ENCODE measurements at regions not wholly inside any gene's neighbourhood (a gene's known extent, or its start where the extent isn't known, plus 50 kb on each side); places are given as distances from the start of the nearest gene placed in this dataset.
A peak's percentile ranks its signal among the peaks of the same experiment; 100 is the strongest.

DNA sequence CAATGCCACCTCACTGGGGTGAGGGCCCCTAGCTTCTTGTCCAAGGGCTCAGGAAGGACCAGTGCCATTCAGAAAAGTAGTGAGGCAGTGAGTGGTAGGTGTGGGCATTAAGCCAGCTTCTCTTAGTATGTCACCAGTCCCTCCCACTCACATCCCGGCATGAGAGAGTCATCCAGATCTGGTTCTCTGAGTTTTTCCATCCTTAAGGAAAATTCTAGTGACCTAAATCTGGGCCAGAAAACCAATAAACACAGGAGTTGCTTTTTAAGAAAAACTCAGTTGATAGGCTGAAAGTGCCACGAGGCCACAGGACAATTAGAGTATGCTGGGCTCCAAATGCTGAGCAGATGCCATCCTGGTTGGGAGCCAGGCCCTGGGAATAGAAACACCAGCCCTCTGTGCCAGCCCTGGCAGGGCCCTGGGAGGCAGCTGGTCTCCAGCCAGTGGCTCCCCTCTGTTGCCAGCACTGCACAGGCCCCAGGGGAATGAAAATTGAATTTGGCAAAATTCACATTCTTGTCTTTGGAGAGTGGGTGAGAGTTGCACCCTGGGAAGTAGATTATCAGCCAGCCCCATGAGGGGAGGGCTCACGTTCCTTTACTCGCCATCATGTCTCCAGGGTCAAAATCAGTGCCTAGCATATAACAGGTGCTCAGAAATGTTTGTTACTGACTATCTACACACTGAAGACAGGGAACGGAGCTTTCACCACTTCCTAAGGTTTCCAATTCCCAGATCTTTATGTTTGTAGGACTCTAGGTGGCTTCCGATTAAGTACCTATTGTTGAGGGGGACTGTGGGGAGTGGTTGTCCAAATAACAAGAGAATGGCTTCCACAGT is 52.8 kb downstream of the FAM43A start:
- peak; percentile 42 for DNase-seq (ENCODE audit: low spot score)

DNA sequence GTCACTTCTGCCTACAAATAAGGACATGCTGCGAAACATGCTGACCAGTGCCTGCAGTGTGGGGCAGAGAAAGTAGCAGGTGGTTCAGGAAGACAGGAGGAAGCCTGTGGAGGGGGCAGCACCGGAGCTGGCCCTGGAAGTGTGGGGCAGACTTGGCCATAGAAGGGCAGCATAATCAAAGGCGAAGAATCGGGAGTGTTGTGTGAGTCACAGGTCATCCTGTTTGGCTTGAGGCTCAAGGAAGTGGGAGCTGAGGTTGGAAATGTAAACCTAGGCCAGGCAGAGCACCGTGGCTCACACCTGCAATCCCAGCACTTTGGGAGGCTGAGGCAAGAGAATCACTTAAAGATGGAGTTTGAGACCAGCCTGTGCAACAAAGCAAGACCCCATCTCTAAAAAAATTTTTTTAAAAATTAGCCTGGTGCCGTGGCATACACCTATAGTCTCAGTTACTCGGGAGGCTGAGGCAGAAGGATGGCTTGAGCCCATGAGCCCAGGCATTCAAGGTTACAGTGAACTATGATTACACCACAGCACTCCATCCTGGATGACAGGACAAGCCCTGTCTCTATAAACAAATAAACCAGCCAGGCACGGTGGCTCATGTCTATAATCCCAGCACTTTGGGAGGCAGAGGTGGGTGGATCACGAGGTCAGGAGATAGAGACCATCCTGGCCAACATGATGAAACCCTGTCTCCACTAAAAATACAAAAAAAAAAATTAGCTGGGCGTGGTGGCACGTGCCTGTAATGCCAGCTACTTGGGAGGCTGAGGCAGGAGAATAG is 54.0 kb downstream of the FAM43A start:
- peak; percentile 78 for DNase-seq (ENCODE audit: low spot score)

GRCh38 chr3:194740859-194741491 is 55.3 kb downstream of the FAM43A start:
- DNase-seq (ENCODE audit: low spot score): peak; percentile 96

DNA sequence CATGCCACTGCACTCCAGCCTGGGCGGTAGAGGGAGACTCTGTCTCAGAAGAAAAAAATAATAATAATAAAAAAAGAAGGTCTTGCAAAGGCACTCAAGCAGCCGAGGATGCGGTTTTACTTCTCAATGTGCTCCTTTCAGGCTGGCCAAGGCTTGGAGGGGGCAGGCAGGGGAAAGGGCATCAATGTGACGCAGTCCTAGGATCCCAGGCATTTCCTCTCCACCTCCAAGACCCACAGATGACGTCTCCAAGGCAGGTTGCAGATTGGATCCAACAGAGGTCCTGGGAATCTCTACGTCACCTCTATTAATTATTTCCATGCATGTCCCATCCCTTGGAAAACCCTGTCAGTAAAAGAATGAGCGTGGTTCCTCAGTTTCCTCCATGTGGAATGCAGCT is 56.2 kb downstream of the FAM43A start:
- DNase-seq (ENCODE audit: low spot score): no peak

DNA sequence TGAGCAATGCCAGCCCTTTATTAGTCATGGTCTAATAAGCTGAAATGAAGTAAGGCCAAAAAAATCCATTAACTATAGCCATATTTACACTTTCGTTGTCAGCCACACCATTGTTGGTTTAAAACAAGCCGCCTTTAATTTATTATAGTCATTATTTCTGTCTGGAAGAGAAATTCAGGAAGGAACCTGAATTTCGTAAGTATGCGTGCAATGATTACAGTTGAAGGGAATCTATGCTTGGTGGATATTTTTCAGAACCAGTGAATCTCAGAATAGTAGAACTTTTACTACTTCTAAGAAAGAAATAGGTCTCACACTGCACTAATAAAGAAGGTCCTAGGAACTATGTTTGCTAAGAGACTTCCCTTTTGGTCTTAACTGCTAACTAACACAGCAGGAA is 59.1 kb downstream of the FAM43A start:
- no peak for DNase-seq (ENCODE audit: low spot score)

DNA sequence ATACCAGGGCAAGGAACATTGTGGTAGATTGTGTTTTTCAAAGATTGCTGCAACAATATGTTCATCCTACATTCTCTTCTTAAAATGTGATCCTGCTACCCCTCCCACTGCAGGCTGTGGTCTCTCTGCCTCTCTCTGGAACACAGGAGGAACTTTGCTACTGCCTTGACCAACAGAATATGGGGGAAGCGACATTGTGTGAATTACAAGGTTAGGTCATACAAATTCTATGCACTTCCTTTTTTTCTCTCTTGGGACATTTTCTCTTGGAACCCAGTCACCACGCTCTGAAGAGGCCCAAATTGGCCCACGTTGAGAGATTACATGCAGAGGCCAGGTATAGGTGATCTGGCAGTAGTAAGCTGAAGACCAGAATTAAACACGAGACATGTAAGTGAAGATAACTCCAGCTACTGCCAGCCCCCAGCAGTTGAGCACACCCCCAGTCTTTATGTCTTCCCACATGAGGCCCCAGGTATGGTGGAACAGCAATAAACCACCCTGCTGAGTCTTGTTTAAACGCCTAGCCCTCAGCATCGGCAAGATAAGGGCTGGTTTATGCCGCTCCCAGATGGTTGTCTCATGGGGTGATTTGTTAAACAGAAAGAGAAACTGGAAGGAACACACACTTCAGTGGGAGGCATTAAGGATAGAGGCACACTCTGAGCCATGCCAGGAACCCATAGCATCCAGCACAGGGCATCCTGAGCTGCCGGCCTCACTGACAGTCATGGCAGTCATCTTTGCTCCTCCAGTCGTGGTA is 59.9 kb downstream of the FAM43A start:
- no peak for DNase-seq (ENCODE audit: low spot score)

DNA sequence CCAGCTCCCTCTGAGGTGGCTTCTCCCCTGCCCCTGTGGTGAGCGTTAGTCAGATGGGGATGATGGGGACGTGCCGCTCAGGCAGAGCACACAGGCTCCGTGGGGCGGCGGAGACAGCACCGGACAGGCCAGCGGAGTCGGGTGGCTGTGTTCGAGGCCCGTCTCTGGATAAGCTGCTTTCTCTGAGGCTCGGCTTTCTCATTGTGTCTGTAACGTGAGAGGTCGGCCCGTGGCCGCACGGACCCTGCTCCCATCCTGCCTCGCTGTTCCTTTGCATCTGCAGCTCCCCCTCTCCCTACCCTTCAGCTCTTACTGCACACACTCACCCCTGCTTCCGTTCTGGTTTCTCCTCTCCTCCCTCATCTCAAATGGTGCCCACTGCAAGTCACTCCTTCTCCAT is 62.5 kb downstream of the FAM43A start:
- DNase-seq (ENCODE audit: low spot score): no peak

- no peak for DNase-seq (ENCODE audit: low spot score)
Measured at GRCh38 chr3:194749631-194750490, 64.2 kb downstream of the FAM43A start.

GRCh38 chr3:194750491-194750828 is 64.8 kb downstream of the FAM43A start:
- no peak for DNase-seq (ENCODE audit: low spot score)

DNA sequence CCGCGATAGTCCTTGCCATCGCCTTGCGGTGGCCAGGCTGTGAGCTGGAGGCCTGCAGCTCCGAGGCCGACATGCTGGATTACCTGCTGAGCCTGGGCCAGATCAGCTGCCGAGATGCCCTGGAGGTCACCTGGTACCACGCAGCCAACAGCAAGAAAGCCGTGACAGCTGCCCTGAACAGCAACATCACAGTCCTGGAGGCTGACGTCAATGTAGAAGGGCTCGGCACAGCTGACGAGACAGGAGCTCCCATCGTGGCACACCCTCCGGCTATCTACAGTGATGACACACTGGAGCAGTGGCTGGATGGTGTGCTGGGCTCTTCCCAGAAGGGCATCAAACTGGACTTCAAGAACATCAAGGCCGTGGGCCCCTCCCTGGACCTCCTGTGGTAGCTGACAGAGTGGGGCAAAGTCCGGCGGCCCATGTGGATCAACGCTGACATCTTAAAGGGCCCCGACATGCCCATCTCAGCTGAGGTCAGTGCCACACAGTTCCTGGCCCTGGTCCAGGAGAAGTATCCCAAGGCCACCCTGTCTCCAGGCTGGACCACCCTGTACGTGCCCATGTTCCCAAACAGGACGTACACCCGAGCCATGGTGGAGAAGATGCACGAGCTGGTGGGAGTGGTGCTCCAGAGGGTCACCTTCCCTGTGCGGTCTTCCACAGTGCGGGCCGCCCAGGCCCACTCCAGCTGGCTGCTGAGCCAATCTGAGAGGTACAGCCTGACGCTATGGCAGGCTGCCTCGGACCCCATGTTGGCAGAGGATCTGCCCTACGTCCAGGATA is 70.2 kb downstream of the FAM43A start:
- DNase-seq (ENCODE audit: low spot score): no peak

GRCh38 chr3:194756460-194756779 is 70.7 kb downstream of the FAM43A start:
- no peak for DNase-seq (ENCODE audit: low spot score)

DNA sequence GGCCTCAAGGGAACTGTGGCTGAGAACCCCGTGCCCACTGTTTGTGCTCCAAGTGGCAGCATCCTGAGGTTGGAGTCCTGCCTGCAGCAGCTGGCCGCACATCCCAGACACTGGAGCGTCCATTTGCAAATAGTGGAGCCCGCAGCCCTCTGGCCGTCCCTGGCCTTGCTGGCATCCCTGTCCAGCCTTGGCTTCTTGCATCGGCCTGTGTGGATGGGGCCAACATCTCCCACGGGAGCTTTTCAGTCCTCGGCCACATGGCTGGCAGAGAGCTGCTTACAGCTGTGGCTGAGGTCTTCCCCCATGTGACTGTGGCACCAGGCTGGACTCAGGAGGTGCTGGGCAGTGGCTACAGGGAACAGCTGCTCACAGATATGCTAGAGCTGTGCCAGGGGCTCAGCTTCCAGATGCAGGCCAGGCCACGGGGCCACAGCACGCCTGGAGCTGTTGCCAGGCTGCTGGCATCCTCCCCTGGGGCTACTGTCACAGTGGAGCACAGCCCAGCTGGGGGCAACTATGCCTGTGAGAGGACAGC is 71.2 kb downstream of the FAM43A start:
- DNase-seq (ENCODE audit: low spot score): no peak

DNA sequence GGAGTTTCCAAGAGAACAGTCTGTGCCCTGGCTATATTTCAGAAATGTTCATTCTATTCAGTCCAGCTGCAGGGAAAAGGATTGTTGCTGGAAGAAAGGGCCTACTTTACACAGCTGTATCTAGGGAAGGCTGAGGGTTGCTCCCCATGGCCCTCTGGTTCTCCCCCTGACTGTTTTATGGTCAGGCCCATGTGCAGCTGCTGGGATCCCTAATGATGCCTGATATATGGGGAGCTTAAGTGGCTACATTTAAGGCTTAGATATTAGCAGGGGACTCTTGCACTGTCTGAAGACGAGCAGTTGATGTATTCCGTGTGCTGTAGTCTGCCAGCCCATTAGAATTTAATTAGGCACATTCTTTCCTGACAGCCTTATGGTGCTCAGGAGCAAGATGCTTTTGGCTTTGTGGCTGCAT is 72.0 kb downstream of the FAM43A start:
- no peak for DNase-seq (ENCODE audit: low spot score)

DNA sequence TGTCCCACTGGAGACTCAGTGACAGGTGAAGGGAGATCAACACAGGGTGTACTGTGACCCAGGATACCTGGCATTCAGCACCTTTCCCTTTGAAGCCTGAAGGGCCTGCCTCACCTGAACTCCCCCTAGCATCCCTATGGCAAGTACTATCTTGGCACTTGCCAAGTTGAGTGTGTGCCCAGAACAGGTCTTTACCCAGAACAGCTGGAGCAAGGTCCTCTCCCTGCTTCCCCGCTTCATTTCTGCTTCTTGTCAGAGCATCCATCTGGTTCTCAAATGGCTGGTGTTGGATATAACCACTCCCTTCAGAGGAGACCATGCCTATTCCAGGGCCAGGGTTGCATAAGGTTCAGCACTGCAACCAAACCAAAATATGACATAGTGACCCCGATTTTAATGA is 73.0 kb downstream of the FAM43A start:
- DNase-seq (ENCODE audit: low spot score): no peak

DNA sequence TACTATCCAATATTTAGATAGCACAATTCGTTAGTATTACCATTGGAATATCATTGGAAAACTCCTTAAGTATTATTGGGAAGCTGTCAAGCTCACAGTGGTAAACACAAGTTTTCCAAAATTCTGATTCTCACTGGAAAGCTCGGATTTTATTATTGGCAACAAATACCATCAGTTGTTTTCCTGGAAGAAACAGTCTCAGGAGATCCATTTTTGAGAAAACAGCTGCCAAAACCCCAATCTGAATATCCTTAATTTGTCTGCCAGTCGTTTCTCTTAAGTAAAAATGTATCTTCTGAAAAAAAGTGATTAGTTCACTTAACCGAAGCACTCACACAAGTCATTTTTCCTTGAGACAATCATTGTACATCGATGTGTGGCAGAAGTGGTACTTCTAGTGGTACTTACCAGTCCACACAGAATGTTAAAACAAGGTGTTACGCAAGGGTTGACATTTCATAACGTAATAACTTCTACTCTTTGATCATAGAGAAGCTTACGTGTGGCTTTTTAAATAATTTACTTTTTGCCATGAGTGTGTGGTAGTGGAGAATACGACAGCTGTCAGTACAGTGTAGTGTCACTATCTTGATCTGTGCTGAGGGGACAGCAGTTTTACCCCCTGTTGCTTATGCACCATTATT is 74.9 kb downstream of the FAM43A start:
- DNase-seq (ENCODE audit: low spot score): no peak

GRCh38 chr3:194761384-194761783 is 75.7 kb downstream of the FAM43A start:
- no peak for DNase-seq (ENCODE audit: low spot score)

- no peak for DNase-seq (ENCODE audit: low spot score)
Measured at GRCh38 chr3:194766845-194767244, 81.2 kb downstream of the FAM43A start.

GRCh38 chr3:194767446-194768207 is 81.9 kb downstream of the FAM43A start:
- DNase-seq (ENCODE audit: low spot score): no peak

DNA sequence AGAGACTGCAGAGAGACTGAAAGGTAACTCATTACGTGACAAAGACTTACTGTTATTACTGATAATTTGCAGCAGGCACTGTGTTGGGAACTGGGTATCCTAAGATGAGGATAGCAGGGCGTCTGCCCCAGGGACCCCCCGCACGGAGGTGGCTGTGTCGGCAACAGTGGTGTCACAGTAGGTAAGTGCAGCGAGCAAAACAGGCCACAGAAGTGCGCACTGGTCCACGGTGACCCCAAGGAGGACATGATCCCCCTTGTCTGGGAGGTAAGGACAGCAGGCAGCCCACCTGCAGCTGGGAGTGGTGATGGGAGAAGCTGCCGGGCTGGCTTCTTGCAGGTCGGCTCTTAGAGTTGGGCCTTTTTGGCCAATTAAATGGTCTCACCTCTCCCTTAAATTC is 82.9 kb downstream of the FAM43A start:
- DNase-seq (ENCODE audit: low spot score): no peak
